ENCODE measurements at regions not wholly inside any gene's neighbourhood (a gene's known extent, or its start where the extent isn't known, plus 50 kb on each side); places are given as distances from the start of the nearest gene placed in this dataset.
"Not testable (repeated sequence)": the region's sequence is repeated elsewhere in the genome, so short reads cannot be mapped to it uniquely, and the experiment has no call there.

DNA sequence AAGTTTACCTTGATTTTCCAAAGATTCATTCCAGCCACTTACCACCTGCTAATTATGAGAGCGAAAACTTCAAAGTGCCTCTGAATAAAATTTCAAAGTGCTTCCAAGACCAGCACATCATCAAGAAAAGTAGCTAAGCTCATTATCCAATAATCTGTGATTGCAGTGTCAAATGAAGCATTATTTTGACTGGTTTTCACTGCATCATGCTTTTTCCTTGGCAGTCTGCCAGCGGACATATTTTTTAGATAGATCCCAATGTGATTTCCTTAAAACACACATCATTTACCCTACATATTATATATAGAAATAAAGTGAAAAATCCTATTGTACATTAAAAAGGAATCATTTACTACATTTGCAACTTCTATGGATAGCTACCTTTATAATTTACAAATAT is 508.6 kb upstream of the FAM174A start:
- intact Hi-C loops (cut with DNase I): no loop called here
- Histone ChIP-seq H3K9me3 (ENCODE audit: control insufficient read depth, low read length) (no peaks in the 10 kb centered on the region), H3K4me3 (ENCODE audit: low read length) (no peak overlapping the region), H3K27ac (ENCODE audit: low read length) (no peak overlapping the region), H3K27me3 (ENCODE audit: control insufficient read depth, insufficient read depth) (no peaks in the 10 kb centered on the region), H3K4me1 (ENCODE audit: control insufficient read depth, insufficient read depth, low read length) (no peaks in the 10 kb centered on the region)
- WGBS: 60% methylated on average over 2 of the region's 2 CpGs
- DNase-seq: no peak
- no peak for ATAC-seq

DNA sequence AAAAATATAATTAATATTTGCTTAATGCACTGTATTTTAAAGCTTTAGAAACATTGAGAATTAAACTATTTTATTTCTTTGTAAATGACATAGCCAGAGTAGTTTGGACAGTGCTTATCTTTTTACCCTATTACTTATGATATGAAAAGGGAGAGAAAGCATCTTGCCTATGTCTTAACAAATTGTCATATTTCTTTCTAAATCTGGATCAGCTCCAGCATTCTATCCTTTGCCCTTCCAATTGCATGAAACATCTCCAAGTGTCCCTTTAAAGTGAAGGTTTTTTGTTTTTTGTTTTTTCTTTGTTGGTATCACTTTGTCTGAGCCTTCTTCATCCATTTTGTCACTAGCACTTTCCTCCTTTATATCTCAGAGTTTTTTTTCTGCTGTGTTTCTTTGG is 511.6 kb upstream of the FAM174A start:
- intact Hi-C loops (cut with DNase I): no loop called here
- ATAC-seq: no peak
- no peaks in the 10 kb centered on the region for H3K27me3 ChIP-seq (ENCODE audit: control insufficient read depth, insufficient read depth)
- H3K4me1 ChIP-seq (ENCODE audit: control insufficient read depth, insufficient read depth, low read length): no peaks in the 10 kb centered on the region
- no peak overlapping the region for H3K4me3 ChIP-seq (ENCODE audit: low read length)
- no peak for DNase-seq
- no peak overlapping the region for H3K27ac ChIP-seq (ENCODE audit: low read length)
- no peaks in the 10 kb centered on the region for H3K9me3 ChIP-seq (ENCODE audit: control insufficient read depth, low read length)

DNA sequence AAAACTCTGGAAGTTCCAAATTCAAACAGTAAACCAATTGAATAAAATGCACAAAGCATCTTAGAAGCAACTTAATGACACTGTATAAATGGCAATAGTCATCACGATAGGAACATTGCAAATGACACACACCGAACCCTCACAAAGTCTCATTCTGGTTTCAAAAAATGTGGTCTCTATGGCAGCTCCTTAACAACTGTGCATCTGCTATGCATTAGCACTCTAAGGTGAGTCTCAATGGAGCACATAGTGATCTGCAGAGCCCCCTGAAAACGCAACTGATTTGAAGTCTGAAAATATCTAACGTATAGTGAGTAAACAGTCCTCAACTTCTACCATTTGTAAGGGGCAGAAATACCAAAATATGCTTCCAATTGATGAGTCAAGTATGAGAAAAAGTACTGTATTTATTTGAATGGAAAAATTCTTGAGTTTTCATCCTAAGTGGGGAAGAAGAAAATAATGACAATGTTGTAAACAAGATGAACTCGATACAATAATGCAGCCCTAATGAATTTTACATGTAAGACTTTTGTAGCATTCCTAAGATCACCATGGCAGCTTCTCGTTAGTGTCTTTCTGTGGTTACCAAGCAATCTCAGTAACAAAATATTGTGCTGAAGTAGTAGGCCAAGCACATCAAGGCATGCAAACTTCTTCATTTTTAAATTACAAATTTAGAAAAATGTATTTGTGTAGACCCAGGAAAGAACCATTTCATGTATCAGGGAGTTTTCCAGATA is 517.5 kb upstream of the FAM174A start:
- DNase-seq (no peak), ATAC-seq (no peak)
- H3K4me3 ChIP-seq (ENCODE audit: low read length): no peak overlapping the region
- H3K9me3 ChIP-seq (ENCODE audit: control insufficient read depth, low read length): no peaks in the 10 kb centered on the region
- 75% methylated on average over 6 of the region's 6 CpGs for WGBS
- no peak overlapping the region for H3K27ac ChIP-seq (ENCODE audit: low read length)
- H3K4me1 ChIP-seq (ENCODE audit: control insufficient read depth, insufficient read depth, low read length): no peaks in the 10 kb centered on the region
- H3K27me3 ChIP-seq (ENCODE audit: control insufficient read depth, insufficient read depth): no peaks in the 10 kb centered on the region
- intact Hi-C loops (cut with DNase I): no loop called here

DNA sequence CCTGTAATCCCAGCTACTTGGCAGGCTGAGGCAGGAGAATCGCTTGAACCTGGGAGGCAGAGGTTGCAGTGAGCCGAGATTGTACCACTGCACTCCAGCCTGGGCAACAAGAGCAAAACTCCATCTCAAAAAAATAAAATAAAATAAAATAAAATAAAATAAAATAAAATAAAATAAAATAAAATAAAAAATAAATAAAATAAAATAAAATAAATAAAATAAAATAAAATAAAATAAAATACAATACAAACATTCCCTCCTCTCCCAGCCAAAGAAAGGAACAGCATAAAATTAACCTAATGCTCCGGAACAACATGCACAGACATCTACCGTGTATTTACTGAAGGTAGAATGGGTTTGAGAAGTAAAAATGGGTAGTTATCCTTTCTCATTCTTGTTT is 521.9 kb upstream of the FAM174A start:
- DNase-seq; H3K27me3 ChIP-seq (ENCODE audit: control insufficient read depth, insufficient read depth); H3K9me3 ChIP-seq (ENCODE audit: control insufficient read depth, low read length); H3K4me1 ChIP-seq (ENCODE audit: control insufficient read depth, insufficient read depth, low read length); H3K27ac ChIP-seq (ENCODE audit: low read length); intact Hi-C loops (cut with DNase I); ATAC-seq; H3K4me3 ChIP-seq (ENCODE audit: low read length): not testable (repeated sequence)
- WGBS: 90% methylated on average over 4 of the region's 4 CpGs

DNA sequence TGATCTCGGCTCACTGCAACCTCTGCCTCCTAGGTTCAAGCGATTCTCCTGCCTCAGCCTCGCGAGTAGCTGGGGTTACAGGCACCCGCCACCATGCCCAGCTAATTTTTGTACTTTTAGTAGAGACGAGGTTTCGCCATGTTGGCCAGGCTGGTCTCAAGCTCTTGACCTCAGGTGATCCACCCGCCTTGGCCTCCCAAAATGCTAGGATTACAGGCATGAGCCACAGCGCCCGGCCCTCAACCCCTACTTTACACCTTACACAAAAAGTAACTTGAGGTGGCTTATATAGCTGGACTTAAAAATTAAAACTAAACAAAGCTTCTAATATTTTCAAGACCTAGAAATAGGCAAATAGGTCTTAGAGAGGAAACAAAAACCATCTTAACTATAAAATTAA is 524.0 kb upstream of the FAM174A start:
- H3K27me3 ChIP-seq (ENCODE audit: control insufficient read depth, insufficient read depth); H3K4me3 ChIP-seq (ENCODE audit: low read length); H3K9me3 ChIP-seq (ENCODE audit: control insufficient read depth, low read length); intact Hi-C loops (cut with DNase I); DNase-seq; ATAC-seq; H3K4me1 ChIP-seq (ENCODE audit: control insufficient read depth, insufficient read depth, low read length); H3K27ac ChIP-seq (ENCODE audit: low read length): not testable (repeated sequence)
- WGBS: 92% methylated on average over 10 of the region's 10 CpGs

DNA sequence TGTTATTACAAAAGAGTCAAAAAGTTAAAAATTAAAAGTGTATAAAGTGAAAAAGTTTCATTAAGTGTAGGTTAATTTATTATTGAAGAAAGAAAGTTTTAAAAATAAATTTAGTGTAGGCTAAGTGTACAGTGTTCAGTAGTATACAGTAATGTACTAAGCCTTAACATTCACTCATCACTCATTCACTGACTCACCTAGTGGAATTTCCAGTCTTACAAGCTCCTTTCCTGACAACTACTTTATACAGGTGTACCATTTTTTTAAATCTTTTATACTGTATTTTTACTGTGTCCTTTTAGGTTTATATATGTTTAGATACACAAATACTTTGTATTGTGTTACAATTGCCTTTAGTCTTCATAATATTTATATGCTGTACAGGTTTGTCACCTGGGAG is 530.2 kb upstream of the FAM174A start:
- intact Hi-C loops (cut with DNase I): no loop called here
- Histone ChIP-seq H3K4me3 (ENCODE audit: low read length) (no peak overlapping the region), H3K27me3 (ENCODE audit: control insufficient read depth, insufficient read depth) (no peaks in the 10 kb centered on the region), H3K9me3 (ENCODE audit: control insufficient read depth, low read length) (no peaks in the 10 kb centered on the region), H3K4me1 (ENCODE audit: control insufficient read depth, insufficient read depth, low read length) (no peaks in the 10 kb centered on the region), H3K27ac (ENCODE audit: low read length) (no peak overlapping the region)
- DNase-seq: no peak
- ATAC-seq: no peak

DNA sequence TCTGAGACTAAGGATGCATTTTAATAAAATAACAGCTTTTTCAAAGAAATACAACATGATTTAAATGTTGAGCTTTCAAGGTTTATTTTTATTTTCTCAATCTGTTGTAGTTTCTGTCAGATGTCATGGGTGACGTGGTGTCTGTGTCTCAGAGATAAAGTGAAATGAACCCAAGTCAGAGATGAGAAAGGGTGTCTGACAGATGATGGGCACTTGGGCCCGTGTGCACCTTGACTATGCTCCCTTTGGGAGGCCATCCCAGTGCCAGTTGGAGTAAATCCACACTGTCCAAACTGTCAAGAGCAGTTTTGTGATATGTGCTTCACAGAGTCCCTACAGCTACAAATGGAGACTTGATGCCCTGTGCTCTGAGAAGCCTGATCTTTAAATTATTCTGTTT is 536.9 kb upstream of the FAM174A start:
- no peaks in the 10 kb centered on the region for H3K4me1 ChIP-seq (ENCODE audit: control insufficient read depth, insufficient read depth, low read length)
- H3K27ac ChIP-seq (ENCODE audit: low read length): no peak overlapping the region
- H3K9me3 ChIP-seq (ENCODE audit: control insufficient read depth, low read length): no peaks in the 10 kb centered on the region
- ATAC-seq (no peak), DNase-seq (no peak)
- intact Hi-C loops (cut with DNase I): no loop called here
- WGBS: 22% methylated on average over 2 of the region's 2 CpGs
- no peak overlapping the region for H3K4me3 ChIP-seq (ENCODE audit: low read length)
- H3K27me3 ChIP-seq (ENCODE audit: control insufficient read depth, insufficient read depth): no peaks in the 10 kb centered on the region

DNA sequence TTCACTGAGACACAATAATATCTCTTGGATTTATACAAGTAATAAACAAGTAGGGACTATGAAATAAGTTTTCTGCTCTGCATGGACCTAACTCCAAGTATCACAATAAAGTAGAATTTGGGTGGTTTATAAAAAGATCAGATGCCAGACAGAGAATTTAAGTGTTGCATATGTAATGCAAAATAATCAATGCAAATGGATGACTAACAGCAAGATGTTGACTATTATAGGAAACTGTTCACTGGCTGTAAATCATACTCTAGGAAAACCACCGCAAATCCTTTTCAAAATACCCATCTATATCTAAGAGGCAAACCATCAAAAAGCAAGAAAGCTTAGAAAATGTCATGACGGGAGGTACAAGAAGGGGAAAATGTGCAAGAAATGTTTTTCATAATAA is 539.8 kb upstream of the FAM174A start:
- Histone ChIP-seq H3K4me3 (ENCODE audit: low read length) (no peak overlapping the region), H3K4me1 (ENCODE audit: control insufficient read depth, insufficient read depth, low read length) (no peaks in the 10 kb centered on the region), H3K9me3 (ENCODE audit: control insufficient read depth, low read length) (no peaks in the 10 kb centered on the region), H3K27ac (ENCODE audit: low read length) (no peak overlapping the region), H3K27me3 (ENCODE audit: control insufficient read depth, insufficient read depth) (no peaks in the 10 kb centered on the region)
- no peak for ATAC-seq
- WGBS: 80% methylated on average over 2 of the region's 2 CpGs
- intact Hi-C loops (cut with DNase I): no loop called here
- no peak for DNase-seq

DNA sequence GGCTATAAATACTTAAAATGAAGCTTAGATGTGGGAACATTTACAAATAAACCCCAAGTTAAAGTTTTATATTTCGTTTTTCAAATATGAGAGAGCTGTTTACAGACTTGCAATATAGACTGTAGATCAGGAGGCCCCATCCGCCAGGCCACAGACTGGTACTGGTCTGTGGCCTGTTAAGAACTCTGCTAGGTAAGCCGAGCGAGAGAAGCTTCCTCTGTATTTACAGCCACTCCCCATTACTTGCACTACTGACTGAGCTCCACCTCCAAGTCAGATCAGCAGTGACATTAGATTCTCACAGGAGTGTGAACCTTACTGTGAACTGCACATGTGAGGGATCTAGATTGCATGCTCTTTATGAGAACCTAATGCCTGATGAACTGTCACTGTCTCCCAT is 561.4 kb upstream of the FAM174A start:
- 75% methylated on average over 4 of the region's 4 CpGs for WGBS
- Histone ChIP-seq H3K9me3 (ENCODE audit: control insufficient read depth, low read length) (no peaks in the 10 kb centered on the region), H3K27me3 (ENCODE audit: control insufficient read depth, insufficient read depth) (no peaks in the 10 kb centered on the region), H3K27ac (ENCODE audit: low read length) (no peak overlapping the region), H3K4me3 (ENCODE audit: low read length) (no peak overlapping the region), H3K4me1 (ENCODE audit: control insufficient read depth, insufficient read depth, low read length) (no peaks in the 10 kb centered on the region)
- DNase-seq (peak in 1 of 3 donors; percentile 7), ATAC-seq (no peak)
- intact Hi-C loops (cut with DNase I): no loop called here

DNA sequence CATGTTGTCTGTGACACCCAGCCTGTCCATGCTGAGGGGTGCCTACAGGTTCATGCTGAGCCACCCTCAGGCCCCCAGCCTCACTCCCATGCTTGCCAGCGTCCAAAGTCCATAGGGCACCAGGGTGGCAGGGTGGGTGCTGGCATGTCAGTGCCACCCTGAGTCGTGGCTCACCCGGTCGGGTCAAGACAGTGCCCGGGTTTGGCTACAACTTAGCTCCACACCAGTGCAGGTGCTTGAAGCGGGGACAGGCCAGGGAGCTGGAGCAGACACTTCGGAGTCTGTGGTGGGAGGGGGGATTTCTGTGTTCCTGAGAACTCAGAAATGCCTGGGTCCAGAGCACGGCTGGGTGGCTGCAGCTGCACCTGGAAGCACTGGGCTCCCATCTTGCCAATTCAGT is 579.2 kb upstream of the FAM174A start:
- WGBS: 85% methylated on average over 8 of the region's 8 CpGs
- H3K4me3 ChIP-seq (ENCODE audit: low read length): no peak overlapping the region
- intact Hi-C loops (cut with DNase I): no loop called here
- H3K27ac ChIP-seq (ENCODE audit: low read length): no peak overlapping the region
- DNase-seq (peak in 1 of 3 donors; percentile 31), ATAC-seq (no peak)
- no peaks in the 10 kb centered on the region for H3K4me1 ChIP-seq (ENCODE audit: control insufficient read depth, insufficient read depth, low read length)
- H3K27me3 ChIP-seq (ENCODE audit: control insufficient read depth, insufficient read depth): no peaks in the 10 kb centered on the region
- H3K9me3 ChIP-seq (ENCODE audit: control insufficient read depth, low read length): no peaks in the 10 kb centered on the region

DNA sequence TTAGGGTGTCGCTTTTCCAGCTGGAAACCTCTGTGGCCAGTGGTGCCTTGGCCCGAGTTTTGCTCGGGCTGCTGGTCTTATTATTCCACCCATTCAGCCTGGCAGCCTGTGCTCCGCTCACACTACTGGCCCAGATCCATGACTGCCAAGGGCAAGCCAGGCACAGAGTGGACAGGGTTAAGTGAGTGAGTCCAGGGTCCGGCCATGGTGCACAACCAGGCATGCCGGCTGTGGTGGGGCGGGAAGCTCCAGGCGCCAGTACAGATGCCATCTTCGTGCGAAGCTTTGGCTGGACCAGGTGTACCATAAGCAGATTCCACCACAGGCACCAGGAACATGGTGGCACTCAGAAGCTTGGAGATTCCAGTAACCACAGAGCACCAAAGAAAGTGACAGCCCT is 580.2 kb upstream of the FAM174A start:
- H3K27me3 ChIP-seq (ENCODE audit: control insufficient read depth, insufficient read depth): no peaks in the 10 kb centered on the region
- no peak for ATAC-seq
- intact Hi-C loops (cut with DNase I): no loop called here
- WGBS: 85% methylated on average over 10 of the region's 10 CpGs
- H3K27ac ChIP-seq (ENCODE audit: low read length): no peak overlapping the region
- H3K9me3 ChIP-seq (ENCODE audit: control insufficient read depth, low read length): no peaks in the 10 kb centered on the region
- DNase-seq: peak in 1 of 3 donors; percentile 41
- H3K4me1 ChIP-seq (ENCODE audit: control insufficient read depth, insufficient read depth, low read length): no peaks in the 10 kb centered on the region
- H3K4me3 ChIP-seq (ENCODE audit: low read length): no peak overlapping the region

DNA sequence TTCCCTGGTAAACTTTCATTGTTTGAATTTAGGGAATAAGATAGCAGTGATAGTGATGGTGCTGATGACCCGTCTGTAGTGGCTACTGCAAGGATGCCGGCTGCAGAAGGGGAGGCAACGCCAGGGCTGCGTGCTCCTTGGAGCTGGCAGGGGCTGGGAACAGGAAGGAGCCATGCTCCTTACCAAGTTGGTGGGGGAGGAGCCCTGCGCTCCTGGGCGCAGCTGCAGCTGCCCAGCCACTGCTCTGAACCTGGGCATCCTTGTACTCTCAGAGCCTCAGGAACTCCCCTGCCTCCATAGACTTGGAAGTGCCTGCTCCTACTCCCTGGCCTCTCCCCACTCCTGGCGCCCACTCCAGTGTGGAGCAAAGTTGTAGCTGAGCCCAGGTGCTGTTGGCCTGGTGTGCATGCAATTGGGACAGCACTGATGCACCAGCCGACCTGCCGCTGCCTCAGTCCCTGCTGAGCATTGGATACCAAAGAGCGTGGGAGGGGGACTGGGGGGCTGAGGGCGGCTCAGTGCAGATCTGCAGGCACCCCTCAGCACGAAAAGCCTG is 585.1 kb upstream of the FAM174A start:
- ATAC-seq (no peak), DNase-seq (no peak)
- WGBS: 88% methylated on average over 12 of the region's 12 CpGs
- intact Hi-C loops (cut with DNase I): no loop called here
- H3K27ac ChIP-seq (ENCODE audit: low read length): no peak overlapping the region
- no peaks in the 10 kb centered on the region for H3K27me3 ChIP-seq (ENCODE audit: control insufficient read depth, insufficient read depth)
- no peaks in the 10 kb centered on the region for H3K4me1 ChIP-seq (ENCODE audit: control insufficient read depth, insufficient read depth, low read length)
- no peak overlapping the region for H3K4me3 ChIP-seq (ENCODE audit: low read length)
- no peaks in the 10 kb centered on the region for H3K9me3 ChIP-seq (ENCODE audit: control insufficient read depth, low read length)

All from right cardiac atrium (tissue), 5 donors.